Stimulated activated CD4-positive, alpha-beta T cell treated with anti-CD3 and anti-CD28 coated beads, Interleukin-4, amount 100 ng/mL, for 24 hours (primary cell): ENCODE measurements at regions not wholly inside any gene's neighbourhood (a gene's known extent, or its start where the extent isn't known, plus 50 kb on each side); places are given as distances from the start of the nearest gene placed in this dataset.
A peak's percentile ranks its signal among the peaks of the same experiment; 100 is the strongest.
"Not testable (repeated sequence)": the region's sequence is repeated elsewhere in the genome, so short reads cannot be mapped to it uniquely, and the experiment has no call there.

Source experiments
- DNase-seq: peaks from one replicate; pipeline ENCODE4 v3.0.0-alpha.2; 2020

DNA sequence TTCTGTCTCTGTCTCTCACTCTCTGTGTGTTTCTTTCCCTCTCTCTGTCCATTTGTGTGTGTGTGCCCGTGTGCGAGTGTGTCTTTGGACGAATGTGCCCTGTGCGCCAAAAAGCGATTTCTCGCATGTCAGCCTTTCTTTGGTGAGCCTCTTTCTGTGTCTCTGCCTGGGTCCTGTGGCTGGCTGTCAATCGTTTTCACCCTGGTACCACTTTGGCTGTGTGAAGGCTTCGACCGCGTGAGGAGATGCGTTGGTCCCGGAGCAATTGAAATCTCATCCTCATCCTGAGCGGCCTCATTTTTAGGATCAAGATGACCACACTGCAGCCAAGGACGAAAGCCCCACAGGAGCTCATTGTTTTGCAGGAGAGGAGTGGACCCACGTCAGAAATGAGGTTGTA is 288.9 kb upstream of the ZNF337 start:
- DNase-seq, result no peak

DNA sequence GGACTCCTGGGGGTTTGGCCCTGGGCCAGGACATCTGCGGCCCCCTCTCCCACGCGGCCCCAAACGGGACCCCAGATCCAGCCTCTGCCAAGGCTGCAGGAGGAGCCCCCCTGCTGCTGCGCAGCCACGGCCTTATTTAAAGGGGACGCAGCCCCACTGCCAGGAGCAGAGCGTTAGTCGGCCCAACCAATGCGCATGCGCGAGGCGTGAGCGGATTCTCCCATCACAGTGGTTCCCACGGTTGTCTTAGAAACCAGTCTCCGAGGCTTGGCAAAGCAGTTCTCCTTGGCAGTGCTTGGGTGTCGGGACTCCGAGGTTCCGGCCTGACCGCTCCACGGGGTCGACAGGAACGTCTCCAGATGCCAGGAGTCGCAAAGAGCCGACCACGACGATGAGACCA is 288.3 kb upstream of the ZNF337 start:
- DNase-seq, result peak; percentile 63

DNA sequence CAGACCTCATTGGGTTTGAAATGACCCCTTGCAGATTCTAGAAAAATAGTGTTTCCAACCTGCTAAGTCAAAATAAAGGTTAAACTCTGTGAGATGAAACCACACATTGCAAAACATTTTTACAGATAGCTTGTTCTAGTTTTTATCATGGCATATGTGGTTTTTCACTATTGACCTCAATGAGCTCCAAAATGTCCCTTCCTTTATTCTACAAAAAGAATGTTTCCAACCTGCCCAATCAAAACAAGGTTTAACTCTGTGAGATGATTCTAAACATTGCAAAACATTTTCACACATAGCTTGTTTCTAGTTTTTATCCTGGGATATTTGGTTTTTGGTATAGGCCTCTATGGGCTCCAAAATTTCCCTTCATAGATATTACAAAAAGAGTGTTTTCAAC is 286.0 kb upstream of the ZNF337 start:
- DNase-seq, result not testable (repeated sequence)

DNA sequence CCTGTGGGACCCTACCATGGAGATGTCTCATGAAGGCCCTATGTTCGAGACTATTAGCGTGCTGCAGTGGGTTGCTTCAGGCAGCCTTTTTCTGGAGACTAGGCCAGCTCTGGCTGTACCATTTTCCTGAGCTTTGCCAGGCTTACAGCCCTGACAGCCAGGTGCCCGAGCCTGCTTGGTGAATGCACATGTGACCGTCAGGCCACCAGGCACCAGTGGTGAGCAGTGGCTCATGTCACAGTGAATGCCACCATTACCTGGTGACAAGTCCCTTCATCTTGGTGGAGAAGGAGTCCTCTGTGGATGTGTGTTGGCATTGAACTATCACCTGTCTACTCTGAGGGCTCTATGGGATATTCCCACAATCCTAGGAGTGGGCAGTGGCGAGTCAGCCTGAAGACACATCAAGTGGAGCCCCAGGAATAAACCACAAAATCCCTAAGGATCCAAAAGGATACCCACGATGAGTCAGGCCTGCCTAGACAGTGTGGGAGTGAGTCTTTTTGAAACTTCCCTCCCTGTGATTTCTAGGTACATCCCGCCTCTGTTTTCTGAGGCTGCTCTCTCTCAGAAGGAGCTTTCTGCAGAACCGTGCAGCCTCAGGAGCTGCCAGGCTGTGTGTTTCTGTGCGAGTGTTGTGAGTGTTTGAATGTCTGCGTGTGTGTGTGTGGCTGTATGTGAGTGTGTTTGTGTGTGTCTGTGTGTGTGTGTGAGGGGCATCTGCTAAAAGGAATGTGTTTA is 282.0 kb upstream of the ZNF337 start:
- not testable (repeated sequence) for DNase-seq

DNA sequence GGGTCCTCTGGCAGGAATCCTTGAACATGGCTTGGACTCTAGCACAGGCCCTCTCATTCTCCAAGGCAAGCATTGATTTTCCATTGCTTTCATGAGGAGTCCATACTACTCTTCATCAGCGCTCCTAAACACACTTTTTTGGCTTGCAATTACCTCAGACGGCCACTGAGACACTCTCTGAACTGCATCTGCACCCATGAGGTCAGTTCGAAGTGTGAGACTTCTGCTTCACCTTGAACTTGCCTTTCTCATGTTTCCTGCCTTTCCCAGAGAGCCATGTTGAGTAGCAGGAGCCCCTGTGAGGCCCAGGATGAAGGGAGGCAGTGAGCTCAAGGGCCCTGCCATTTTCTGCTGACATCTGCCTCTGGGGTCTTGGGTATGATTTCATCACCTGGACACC is 279.2 kb upstream of the ZNF337 start:
- not testable (repeated sequence) for DNase-seq

DNA sequence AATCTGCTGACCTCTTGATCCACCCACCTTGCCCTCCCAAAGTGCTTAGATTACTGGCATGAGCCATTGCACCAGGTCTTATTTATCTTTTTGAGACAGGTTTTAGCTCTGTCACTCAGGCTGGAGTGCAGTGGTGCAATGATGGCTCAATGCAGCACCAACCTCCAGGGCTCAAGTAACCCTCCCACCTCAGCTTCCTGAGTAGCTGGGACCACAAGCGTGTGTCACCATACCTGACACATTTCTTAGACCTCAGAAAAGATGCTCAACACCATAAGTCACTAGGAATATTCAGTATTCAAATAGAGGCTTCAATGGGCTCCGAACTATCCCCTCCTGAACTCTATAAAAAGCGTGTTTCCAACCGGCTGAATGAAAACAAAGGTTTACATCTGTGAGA is 268.6 kb upstream of the ZNF337 start:
- not testable (repeated sequence) for DNase-seq

DNA sequence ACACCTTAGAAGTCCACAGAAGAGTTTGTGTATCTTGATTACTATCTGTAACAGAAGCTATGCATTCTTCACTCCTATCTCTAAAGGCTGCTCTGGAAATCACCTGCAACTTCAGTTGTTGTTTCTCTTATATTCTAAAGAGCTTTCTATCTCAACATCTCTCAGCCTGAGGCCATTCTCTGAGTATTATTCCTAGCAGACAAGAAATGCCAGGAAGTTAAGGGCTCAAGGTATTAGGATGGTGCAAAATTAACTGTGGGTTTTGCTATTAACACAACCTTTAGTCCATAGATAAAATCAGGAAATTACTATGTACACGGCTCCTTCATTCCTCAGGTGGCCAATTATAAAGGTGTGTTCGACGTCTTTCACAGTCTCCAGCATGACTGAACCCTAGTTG is 257.2 kb upstream of the ZNF337 start:
- DNase-seq, result not testable (repeated sequence)

DNA sequence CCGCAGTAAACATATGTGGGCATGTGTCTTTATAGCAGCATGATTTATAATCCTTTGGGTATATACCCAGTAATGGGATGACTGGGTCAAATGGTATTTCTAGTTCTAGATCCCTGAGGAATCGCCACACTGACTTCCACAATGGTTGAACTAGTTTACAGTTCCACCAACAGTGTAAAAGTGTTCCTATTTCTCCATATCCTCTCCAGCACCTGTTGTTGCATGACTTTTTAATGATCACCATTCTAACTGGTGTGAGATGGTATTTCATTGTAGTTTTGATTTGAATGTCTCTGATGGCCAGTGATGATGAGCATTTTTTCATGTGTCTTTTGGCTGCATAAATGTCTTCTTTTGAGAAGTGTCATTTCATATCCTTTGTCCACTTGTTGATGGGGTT is 238.6 kb upstream of the ZNF337 start:
- not testable (repeated sequence) for DNase-seq

DNA sequence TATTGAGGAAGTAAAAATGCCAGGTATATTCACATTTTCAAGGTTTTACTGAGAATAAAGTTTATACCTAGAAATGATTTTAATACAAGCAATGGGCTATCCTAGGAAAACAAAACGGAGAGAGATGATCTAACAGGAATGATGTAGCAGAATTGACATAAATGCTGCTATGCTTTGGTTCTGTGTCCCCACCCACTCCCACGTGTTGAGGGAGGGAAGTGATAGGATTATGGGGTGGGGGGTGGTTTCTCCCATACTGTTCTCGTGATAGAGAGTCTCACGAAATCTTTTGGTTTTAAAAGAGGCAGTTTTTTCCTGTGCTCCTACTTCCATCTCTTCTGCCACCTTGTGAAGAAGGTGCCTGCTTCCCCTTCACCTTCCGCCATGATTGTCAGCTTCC is 236.2 kb upstream of the ZNF337 start:
- not testable (repeated sequence) for DNase-seq

DNA sequence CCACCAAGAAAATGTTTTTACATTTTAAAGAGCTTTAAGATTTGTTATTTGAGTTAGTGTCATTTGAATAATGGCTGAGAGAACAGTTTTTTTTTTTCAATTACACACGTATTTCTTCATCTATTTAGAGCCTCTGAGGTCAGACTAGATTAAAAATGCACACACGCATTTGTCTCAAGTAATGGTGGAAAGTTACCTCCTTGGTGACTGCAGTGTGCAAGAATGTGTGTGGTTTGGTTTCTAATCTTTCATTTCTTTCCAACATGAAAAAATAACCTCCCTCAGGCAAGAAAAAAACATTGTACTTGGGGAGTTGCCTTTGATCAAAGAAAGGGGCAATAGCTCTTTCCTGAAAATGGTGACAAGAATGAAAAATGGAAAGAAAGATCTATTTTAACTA is 235.5 kb upstream of the ZNF337 start:
- not testable (repeated sequence) for DNase-seq

DNA sequence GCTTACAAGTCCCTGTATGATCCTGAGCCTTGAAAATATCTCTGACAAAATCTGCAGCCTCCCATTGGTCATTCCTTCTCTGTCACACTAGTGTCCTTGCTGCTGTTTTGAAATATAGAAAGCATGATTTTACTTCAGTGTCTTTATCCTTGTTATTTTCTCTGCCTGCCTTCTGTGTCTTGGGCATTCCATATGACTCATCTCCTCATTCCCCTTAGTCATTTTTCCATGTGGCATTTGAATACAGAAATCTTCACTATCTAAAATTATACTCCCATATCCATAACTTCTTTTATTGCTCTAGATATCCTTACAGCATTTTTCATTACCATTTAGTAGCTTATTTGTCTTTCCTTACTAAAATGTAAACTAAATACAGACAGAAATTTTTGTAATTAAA is 205.7 kb upstream of the ZNF337 start:
- not testable (repeated sequence) for DNase-seq

DNA sequence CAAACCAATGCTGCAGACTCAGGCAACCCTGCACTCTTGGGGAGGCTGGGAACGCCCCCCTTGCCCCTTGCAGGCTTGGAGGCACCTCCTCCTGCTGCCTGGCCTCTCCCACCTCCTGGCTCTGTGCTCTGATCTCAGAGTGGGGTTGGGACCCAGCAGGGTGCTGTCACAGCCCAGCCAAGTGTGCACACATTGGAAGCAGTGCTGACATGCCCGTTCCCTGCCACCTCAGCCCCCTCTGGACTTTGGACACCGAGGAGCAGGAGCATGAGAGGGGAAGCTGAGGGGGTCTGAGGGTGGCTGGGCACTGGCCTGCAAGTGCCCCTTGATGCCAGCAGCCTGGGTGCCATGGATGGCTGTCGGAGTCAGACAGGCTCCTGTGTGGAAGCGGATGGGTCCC is 202.0 kb upstream of the ZNF337 start:
- not testable (repeated sequence) for DNase-seq

DNA sequence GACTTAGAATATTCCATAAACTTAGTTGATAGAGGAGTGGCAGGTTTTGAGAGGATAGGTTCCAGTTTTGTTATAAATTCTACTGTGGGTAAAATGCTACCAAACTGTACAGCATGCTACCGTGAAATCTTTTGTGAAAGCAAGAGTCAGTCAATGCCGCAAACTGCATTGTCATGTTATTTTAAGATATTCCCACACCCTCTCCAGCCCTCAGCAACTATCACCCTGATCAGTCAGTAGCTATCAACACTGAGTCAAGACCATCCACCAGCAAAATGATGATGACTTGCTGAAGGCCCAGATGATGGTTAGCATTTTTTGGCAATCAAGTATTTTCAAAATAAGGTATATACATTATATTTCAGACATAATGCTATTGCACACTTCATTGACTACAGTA is 182.4 kb upstream of the ZNF337 start:
- not testable (repeated sequence) for DNase-seq

DNA sequence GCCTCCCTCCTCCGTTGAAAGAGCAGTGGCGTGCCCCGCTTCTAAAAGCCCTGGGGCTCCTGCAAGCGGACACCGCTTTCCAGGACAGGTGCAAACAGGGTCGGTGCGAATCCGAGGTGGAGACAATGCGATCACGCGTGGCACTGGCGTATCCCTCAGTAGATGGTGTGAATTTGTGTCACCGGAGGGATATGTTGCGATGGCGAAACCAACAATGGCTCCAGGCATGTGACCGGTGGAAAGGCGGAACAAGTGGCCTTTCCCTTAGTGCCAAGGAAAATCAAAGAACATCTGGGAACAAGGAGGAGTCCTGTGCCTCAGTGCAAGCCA is 172.0 kb upstream of the ZNF337 start:
- DNase-seq, result not testable (repeated sequence)

DNA sequence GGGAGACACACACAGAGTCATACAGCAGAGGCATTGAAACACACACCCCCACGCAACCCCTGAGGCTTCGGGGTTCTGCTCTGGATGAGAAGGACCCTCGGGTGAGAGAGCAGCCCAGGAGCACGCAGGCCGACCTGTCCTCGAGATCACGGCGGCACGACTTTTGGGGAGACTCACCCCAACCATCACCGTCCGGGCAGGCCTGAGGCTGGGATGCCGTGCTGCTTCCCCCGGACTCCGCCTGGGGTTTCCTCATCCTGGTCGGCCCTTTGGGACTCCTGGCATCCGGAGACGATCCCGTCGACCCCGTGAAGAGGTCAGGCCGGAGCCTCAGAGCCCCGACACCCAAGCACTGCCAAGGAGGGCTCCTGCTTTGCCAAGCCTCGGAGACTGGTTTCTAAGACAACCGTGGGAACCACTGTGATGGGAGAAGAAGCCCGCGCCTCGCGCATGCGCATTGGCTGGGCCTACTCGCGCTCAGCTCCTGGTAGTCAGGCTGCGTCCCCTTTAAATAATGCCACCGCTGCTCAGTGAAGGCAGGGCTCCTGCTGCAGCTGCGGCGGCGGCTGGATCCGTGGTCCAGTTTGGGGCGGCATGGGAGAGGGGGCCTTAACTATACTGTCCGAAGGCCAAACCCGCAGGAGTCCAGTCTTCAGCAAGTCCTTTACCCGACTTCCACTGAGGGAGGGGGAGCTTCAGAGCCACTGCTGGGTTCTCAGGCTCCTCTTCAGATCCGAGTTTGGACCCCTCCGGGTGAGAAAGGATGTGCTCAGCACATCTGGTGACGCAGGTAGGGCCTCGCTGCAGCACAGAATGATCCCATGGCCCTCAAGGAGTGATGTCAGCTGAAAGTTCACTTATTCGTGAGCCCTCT is 171.4 kb upstream of the ZNF337 start:
- peak; percentile 76 for DNase-seq

DNA sequence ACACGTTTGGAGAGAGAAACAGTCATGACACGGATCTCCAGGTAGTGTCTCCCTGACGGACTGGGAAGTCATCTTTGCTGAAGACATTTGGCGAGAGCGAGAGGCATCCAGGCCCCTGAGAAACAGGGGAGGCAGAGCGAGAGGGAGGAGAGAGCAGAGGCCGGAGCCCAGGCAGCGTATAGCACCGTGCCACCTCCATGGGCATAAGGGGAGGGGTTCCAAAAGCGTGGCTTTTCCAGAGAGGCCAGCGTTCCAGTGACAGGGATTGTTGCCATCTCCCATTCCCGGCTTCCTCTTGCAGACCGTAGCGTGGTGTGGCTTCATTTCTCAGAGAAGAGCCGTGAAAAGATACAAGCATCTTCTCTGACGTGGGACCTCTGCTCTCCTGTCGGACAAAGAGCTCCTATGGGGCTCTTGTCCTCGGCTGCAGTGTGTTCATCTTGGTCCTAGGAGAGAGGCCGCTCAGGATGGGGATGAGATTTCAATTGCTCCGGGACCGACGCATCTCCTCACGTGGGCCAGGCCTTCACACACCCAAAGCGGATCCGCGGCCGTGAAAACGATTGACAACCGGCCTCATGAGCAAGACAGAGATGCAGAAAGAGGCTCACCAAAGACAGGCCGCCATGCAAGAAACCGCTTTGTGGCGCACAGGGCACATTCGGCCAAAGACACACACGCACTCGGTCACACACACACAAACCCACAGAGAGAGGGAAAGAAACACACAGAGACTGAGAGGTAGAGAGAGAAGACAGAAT is 170.5 kb upstream of the ZNF337 start:
- not testable (repeated sequence) for DNase-seq

DNA sequence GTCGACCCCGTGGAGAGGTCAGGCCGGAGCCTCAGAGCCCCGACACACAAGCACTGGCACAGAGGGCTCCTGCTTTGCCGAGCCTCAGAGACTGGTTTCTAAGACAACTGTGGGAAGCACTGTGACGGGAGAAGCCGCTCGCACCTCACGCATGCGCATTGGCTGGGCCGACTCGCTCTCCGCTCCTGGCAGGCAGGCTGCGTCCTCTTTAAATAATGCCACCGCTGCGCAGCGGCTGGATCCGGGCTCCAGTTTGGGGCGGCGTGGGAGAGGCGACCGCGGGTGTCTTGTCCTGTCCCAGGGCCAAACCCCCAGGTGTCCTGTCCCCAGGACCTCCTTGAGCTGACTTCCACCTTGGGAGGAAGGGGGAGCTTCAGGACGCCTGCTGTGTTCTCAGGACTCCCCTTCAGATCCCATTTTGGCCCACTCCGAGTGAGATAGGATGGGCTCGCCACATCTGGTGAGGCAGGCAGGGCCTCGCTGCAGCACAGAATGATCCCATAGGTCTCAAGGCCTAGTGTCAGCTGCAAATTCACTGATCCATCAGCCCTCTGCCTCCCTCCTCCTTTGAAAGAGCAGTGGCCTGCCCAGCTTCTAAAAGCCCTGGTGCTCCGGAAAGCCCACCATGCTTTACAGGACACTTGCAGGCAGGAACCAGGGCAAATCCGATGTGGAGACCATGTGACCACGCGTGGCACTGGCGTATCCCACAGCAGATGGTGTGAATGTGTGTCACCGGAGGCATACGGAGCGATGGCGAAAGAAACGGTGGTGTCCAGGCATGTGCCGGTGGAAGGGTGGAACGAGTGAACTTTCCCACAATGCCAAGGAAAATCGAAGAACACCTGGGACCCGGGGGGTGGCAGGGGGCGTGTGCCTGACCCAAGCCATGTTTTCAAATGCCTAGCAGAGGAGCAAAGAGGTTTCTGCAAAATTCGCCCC is 169.3 kb upstream of the ZNF337 start:
- peak; percentile 78 for DNase-seq

DNA sequence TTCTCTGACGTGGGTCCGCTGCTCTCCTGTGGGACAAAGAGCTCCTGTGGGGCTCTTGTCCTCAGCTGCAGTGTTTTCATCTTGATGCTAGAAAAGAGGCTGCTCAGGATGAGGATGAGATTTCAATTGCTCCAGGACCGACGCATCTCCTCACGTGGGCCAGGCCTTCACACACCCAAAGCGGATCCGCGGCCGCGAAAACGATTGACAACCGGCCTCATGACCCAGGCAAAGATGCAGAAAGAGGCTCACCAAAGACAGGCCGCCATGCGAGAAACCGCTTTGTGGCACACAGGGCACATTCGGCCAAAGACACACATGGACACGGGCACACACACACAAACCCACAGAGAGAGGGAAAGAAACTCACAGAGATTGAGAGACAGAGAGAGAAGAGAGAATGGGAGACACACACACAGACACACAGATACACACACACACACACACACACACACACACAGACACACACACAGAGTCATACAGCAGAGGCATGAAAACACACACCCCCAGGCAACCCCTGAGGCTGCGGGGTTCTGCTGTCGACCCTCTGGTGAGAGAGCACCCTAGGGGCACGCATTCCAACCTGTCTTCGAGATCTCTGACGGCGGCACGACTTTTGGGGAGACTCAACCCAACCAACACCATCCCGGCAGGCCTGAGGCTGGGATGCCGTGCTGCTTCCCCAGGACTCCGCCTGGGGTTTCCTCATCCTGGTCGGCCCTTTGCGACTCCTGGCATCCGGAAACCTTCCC is 168.5 kb upstream of the ZNF337 start:
- not testable (repeated sequence) for DNase-seq

DNA sequence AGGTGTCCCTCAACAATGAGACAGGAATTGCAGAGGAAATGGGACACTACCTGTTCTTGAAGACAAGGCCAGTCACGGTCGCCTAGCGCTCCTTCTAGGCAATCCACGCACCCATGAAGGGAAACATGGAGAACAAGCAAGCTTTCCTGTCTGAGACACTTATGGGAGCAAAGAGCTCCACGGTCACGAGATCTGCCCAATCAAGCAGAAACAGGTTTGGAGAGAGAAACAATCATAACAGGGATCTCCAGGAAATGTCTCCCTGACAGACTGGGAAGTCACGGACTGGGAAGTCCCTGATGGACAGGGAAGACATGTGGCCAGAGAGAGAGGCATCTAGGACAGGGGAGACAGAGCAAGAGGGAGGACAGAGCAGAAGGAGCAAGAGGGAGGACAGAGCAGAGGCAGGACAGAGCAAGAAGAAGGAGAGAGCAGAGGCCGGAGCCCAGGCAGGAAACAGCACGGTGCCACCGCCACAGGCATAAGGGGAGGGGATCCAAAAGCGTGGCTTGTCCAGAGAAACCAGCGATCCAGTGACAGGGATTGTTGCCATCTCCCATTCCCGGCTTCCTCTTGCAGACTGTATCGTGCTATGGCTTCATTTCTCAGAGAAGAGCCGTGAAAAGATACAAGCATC is 167.8 kb upstream of the ZNF337 start:
- no peak for DNase-seq

DNA sequence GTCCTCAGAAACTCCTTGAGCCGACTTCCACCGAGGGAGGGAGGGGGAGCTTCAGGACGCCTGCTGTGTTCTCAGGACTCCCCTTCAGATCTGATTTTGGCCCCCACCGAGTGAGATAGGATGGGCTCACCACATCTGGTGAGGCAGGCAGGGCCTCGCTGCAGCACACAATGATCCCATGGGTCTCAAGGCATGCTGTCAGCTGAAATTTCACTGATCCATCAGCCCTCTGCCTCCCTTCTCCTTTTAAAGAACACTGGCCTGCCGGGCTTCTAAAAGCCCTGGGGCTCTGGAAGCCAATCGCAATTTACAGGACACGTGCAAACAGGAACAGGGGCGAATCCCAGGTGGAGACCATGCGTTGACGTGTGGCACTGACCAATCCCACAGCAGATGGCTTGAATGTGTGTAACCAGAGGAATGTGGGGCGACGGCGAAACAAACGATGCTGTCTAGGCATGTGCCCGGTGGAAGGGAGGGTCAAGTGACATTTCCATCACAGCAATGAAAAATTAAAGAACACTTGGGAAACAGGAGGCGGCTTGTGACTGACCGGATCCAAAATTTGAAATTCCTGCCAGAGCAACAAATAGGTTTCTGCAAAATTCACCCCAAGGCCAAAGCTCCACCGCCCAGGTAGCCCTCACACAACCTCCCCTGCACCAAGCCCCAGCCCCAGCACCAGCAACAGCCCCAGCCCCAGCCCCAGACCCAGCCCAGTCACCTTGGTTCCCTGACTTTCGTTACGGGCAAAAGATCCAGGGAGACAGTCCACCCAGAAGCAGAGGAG is 167.1 kb upstream of the ZNF337 start:
- no peak for DNase-seq
